ENCODE measurements at regions not wholly inside any gene's neighbourhood (a gene's known extent, or its start where the extent isn't known, plus 50 kb on each side); places are given as distances from the start of the nearest gene placed in this dataset.

GRCh38 chr5:98568336-98568735 is 205.1 kb upstream of the RGMB start:
- Histone ChIP-seq H3K27ac (ENCODE audit: low read length) (no peak overlapping the region), H3K9me3 (ENCODE audit: low read length) (no peaks in the 10 kb centered on the region), H3K9me2 (ENCODE audit: insufficient read depth, low read length) (no peaks in the 10 kb centered on the region), H3K27me3 (ENCODE audit: insufficient read depth, low read depth, low read length) (no peaks in the 10 kb centered on the region), H3K9ac (ENCODE audit: low read length) (no peak overlapping the region), H3K4me2 (ENCODE audit: low read length) (no peak overlapping the region), H3K36me3 (ENCODE audit: insufficient read depth, low read length) (no peaks in the 10 kb centered on the region), H2AFZ (ENCODE audit: low read depth, low read length) (no peak overlapping the region), H3F3A (ENCODE audit: insufficient read depth, low read length, poor library complexity, severe bottlenecking) (no peaks in the 10 kb centered on the region), H3K79me2 (replicated peaks; ENCODE audit: insufficient read depth, low read length) (no peaks in the 10 kb centered on the region), H3K4me3 (ENCODE audit: low read length) (no peak overlapping the region), H4K20me1 (ENCODE audit: insufficient read depth) (no peaks in the 10 kb centered on the region)
- no peak for TF ChIP-seq MXI1 (conservative IDR thresholded peaks at IDR 0.05; ENCODE audit: poor library complexity, severe bottlenecking)
- no peak for TF ChIP-seq POLR2AphosphoS5 (IDR thresholded peaks at IDR 0.05)
- no peak for TF ChIP-seq RAD21 (conservative IDR thresholded peaks at IDR 0.05)
- TF ChIP-seq REST (IDR thresholded peaks at IDR 0.05; ENCODE audit: borderline replicate concordance) = no peak
- no peak for TF ChIP-seq TAF1 (IDR thresholded peaks at IDR 0.05; ENCODE audit: low read depth)
- no peak for TF ChIP-seq CTCF (IDR thresholded peaks at IDR 0.05; ENCODE audit: poor library complexity, severe bottlenecking)
- TF ChIP-seq EP300 (conservative IDR thresholded peaks at IDR 0.05; ENCODE audit: poor library complexity, severe bottlenecking) = no peak
- no peak for TF ChIP-seq EZH2 (IDR thresholded peaks at IDR 0.05; ENCODE audit: borderline replicate concordance, insufficient read depth, low read length, poor library complexity, severe bottlenecking)
- TF ChIP-seq SMC3 (conservative IDR thresholded peaks at IDR 0.05; ENCODE audit: poor library complexity) = no peak

GRCh38 chr5:98569288-98569687 is 204.2 kb upstream of the RGMB start:
- H3K79me2 ChIP-seq (replicated peaks; ENCODE audit: insufficient read depth, low read length) = no peaks in the 10 kb centered on the region
- TF ChIP-seq RAD21 (conservative IDR thresholded peaks at IDR 0.05) (no peak), CTCF (IDR thresholded peaks at IDR 0.05; ENCODE audit: poor library complexity, severe bottlenecking) (no peak), TAF1 (IDR thresholded peaks at IDR 0.05; ENCODE audit: low read depth) (no peak), EP300 (conservative IDR thresholded peaks at IDR 0.05; ENCODE audit: poor library complexity, severe bottlenecking) (no peak)
- H3K4me2 ChIP-seq (ENCODE audit: low read length) = no peak overlapping the region

More at GRCh38 chr5:98569288-98569687, 204.2 kb upstream of the RGMB start:
- no peak overlapping the region for H2AFZ ChIP-seq (ENCODE audit: low read depth, low read length)
- H3K9me3 ChIP-seq (ENCODE audit: low read length) = no peaks in the 10 kb centered on the region
- no peaks in the 10 kb centered on the region for H3K27me3 ChIP-seq (ENCODE audit: insufficient read depth, low read depth, low read length)
- no peak overlapping the region for H3K9ac ChIP-seq (ENCODE audit: low read length)
- H3K27ac ChIP-seq (ENCODE audit: low read length) = no peak overlapping the region
- no peaks in the 10 kb centered on the region for H3F3A ChIP-seq (ENCODE audit: insufficient read depth, low read length, poor library complexity, severe bottlenecking)
- H3K4me3 ChIP-seq (ENCODE audit: low read length) = no peak overlapping the region
- H4K20me1 ChIP-seq (ENCODE audit: insufficient read depth) = no peaks in the 10 kb centered on the region
- no peaks in the 10 kb centered on the region for H3K9me2 ChIP-seq (ENCODE audit: insufficient read depth, low read length)
- no peaks in the 10 kb centered on the region for H3K36me3 ChIP-seq (ENCODE audit: insufficient read depth, low read length)
